Fibroblast of lung (primary cell): ENCODE measurements at regions not wholly inside any gene's neighbourhood (a gene's known extent, or its start where the extent isn't known, plus 50 kb on each side); places are given as distances from the start of the nearest gene placed in this dataset.

Source experiments
- DNase-seq, 2 donors: peaks; one replicate each; pipeline versions ENCODE4 v3.0.0 to v3.0.0-alpha.2; 2010; ENCODE audit warnings: low read depth in 2 of 2
- H2AFZ ChIP-seq: 2 replicates; pipeline ENCODE4 v1.5.1; 2012; ENCODE audit warnings: low read length, control low read depth, inconsistent platforms
- H3K27ac ChIP-seq: 2 replicates; pipeline ENCODE4 v1.5.1; 2011; ENCODE audit warnings: low read length, control low read depth; ENCODE audit not compliant: insufficient read depth
- H3K27me3 ChIP-seq: 2 replicates; pipeline ENCODE4 v1.5.1; 2011; ENCODE audit warnings: mild to moderate bottlenecking, low read length; ENCODE audit not compliant: control insufficient read depth, insufficient read depth
- H3K36me3 ChIP-seq: 2 replicates; pipeline ENCODE4 v1.5.1; 2011; ENCODE audit warnings: low read length; ENCODE audit not compliant: control insufficient read depth, insufficient read depth
- H3K4me1 ChIP-seq: 2 replicates; pipeline ENCODE4 v1.5.1; 2011; ENCODE audit warnings: low read length; ENCODE audit not compliant: control insufficient read depth, insufficient read depth; ENCODE audit errors: extremely low read depth
- H3K4me2 ChIP-seq: 2 replicates; pipeline ENCODE4 v1.5.1; 2011; ENCODE audit warnings: low read length, control low read depth; ENCODE audit not compliant: insufficient read depth; ENCODE audit errors: extremely low read depth
- H3K4me3 ChIP-seq, 4 experiments: fragments of 200-600 bp in 1 of 4; sonication (generic) in 1 of 4; replicated peaks in 1 of 4; 2 replicates each; pipeline ENCODE4 v1.5.1; 2011 to 2016; ENCODE audit warnings: low read length in 4 of 4, low read depth in 3 of 4, mild to moderate bottlenecking in 3 of 4, control low read depth in 2 of 4, inconsistent platforms in 1 of 4, mixed read lengths in 1 of 4; ENCODE audit not compliant: insufficient read depth in 1 of 4; ENCODE audit errors: control extremely low read depth in 1 of 4
- H3K79me2 ChIP-seq: 2 replicates; pipeline ENCODE4 v1.5.1; 2012; ENCODE audit warnings: mild to moderate bottlenecking, low read length, inconsistent platforms; ENCODE audit not compliant: control insufficient read depth, insufficient read depth
- H3K9ac ChIP-seq: 2 replicates; pipeline ENCODE4 v1.5.1; 2011; ENCODE audit warnings: mild to moderate bottlenecking, low read length, control low read depth; ENCODE audit not compliant: insufficient read depth
- H3K9me3 ChIP-seq: 2 replicates; pipeline ENCODE4 v1.5.1; 2012; ENCODE audit warnings: low read depth, low read length; ENCODE audit not compliant: control insufficient read depth, insufficient read depth
- H4K20me1 ChIP-seq: 2 replicates; pipeline ENCODE4 v1.5.1; 2011; ENCODE audit warnings: low read length; ENCODE audit not compliant: control insufficient read depth, insufficient read depth; ENCODE audit errors: extremely low read depth
- EZH2 ChIP-seq: IDR thresholded peaks from 2 replicates; pipeline ENCODE4 v1.5.1; 2012; ENCODE audit warnings: low read length, control low read depth, mild to moderate bottlenecking; ENCODE audit errors: missing control alignments
- TF ChIP-seq, protein P1 (sequence below), 2 donors: IDR thresholded peaks in 1 of 2; conservative IDR thresholded peaks in 1 of 2; 1 replicate in 1 of 2; 2 replicates in 1 of 2; pipeline ENCODE4 v1.5.1; 2011 to 2012; ENCODE audit warnings: low read length in 2 of 2, control low read depth in 1 of 2, inconsistent platforms in 1 of 2, low read depth in 1 of 2, mild to moderate bottlenecking in 1 of 2

DNA sequence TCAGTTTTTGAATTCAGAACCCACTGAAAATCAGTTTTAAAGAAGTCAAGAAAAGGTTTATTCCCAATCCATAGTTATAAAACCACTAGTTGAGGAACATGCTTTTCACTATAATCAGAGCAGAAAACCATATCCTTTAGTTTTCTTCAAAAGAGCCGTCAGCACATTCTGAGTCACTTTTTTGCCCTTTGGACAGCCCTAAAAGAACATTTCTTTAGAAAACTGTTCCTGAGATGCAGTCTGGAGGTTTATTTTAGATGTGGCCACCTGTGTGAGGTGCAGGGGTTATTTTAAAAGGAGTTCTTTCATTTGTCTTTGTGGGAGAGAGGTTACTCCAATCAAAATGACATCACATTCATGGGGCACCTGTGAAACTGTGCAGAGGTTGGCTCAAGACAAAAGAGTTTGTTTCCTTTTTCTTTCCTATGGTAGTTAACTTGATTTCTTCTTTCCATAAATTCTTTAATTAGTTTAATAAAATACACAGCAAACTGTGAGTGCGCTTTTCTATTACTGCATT, 221.6 kb upstream of the RPS23 start:
- H3K9me3 ChIP-seq: no peaks in the 10 kb centered on the region

DNA sequence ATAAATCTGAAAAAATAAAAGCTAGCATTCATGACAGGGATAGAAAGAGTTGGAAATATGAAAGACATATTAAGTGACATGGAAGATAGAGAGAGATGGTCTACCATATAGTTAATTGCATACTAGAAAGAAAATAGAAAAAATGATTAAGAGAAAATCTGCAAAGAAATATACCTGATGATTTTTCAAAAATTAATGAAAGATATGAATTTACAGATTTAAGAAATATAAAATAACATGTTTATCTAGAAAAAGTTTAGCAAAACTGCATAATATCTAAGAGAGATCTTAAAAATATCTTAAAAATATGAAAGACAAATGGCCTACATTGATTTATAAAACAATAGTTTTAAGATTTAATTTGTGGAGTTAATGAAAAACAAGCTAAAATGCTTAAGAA, 219.1 kb upstream of the RPS23 start:
- DNase-seq: no peak
- TF ChIP-seq, protein P1, sequence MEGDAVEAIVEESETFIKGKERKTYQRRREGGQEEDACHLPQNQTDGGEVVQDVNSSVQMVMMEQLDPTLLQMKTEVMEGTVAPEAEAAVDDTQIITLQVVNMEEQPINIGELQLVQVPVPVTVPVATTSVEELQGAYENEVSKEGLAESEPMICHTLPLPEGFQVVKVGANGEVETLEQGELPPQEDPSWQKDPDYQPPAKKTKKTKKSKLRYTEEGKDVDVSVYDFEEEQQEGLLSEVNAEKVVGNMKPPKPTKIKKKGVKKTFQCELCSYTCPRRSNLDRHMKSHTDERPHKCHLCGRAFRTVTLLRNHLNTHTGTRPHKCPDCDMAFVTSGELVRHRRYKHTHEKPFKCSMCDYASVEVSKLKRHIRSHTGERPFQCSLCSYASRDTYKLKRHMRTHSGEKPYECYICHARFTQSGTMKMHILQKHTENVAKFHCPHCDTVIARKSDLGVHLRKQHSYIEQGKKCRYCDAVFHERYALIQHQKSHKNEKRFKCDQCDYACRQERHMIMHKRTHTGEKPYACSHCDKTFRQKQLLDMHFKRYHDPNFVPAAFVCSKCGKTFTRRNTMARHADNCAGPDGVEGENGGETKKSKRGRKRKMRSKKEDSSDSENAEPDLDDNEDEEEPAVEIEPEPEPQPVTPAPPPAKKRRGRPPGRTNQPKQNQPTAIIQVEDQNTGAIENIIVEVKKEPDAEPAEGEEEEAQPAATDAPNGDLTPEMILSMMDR (conservative IDR thresholded peaks at IDR 0.05 in 1 of 2, IDR thresholded peaks at IDR 0.05 in 1 of 2; ENCODE audit: low read depth in 1 of 2, low read length in 2 of 2): no peak
- TF ChIP-seq EZH2: no peak

More for the DNA sequence above, 221.6 kb upstream of the RPS23 start:
- H4K20me1 ChIP-seq: no peaks in the 10 kb centered on the region
- DNase-seq: peak in 1 of 2 donors; percentile 20
- no peak overlapping the region for H3K27ac ChIP-seq
- H3K4me1 ChIP-seq: no peaks in the 10 kb centered on the region
- H3K4me3 ChIP-seq: no peak overlapping the region
- no peaks in the 10 kb centered on the region for H3K79me2 ChIP-seq
- H3K4me2 ChIP-seq: no peak overlapping the region
- TF ChIP-seq EZH2: no peak
- TF ChIP-seq, protein P1 (conservative IDR thresholded peaks at IDR 0.05 in 1 of 2, IDR thresholded peaks at IDR 0.05 in 1 of 2; ENCODE audit: low read depth in 1 of 2, low read length in 2 of 2): no peak
- no peak overlapping the region for H2AFZ ChIP-seq
- H3K9ac ChIP-seq: no peak overlapping the region
- no peaks in the 10 kb centered on the region for H3K36me3 ChIP-seq
- no peaks in the 10 kb centered on the region for H3K27me3 ChIP-seq

DNA sequence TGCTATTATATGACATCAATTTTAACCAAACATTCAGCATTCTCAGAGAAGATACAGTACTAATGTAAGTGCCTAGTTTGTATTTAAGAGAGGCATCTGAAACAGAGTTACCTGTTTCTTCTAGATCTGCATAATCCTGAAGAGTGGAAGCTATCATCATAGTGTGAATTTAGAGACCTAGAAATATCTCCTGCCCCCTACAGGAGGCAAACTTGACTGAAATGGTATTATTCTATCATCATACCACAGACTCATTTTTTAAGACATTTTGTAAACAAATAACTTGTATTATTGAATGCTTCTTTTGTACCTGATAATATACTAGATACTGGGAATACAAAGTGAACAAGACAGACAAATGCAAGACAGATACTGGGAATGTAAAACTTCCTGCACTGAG, 216.8 kb upstream of the RPS23 start:
- DNase-seq: peak in 1 of 2 donors; percentile 22
- no peak overlapping the region for H3K9ac ChIP-seq
- no peaks in the 10 kb centered on the region for H3K27me3 ChIP-seq
- H3K4me2 ChIP-seq: no peak overlapping the region
- no peak overlapping the region for H3K4me3 ChIP-seq
- no peaks in the 10 kb centered on the region for H3K36me3 ChIP-seq
- H3K9me3 ChIP-seq: no peaks in the 10 kb centered on the region
- no peak overlapping the region for H2AFZ ChIP-seq
- H3K79me2 ChIP-seq: no peaks in the 10 kb centered on the region
- TF ChIP-seq, protein P1 (conservative IDR thresholded peaks at IDR 0.05 in 1 of 2, IDR thresholded peaks at IDR 0.05 in 1 of 2; ENCODE audit: low read depth in 1 of 2, low read length in 2 of 2): peak in 1 of 2 donors; percentile 44
- TF ChIP-seq EZH2: no peak
- H4K20me1 ChIP-seq: no peaks in the 10 kb centered on the region
- no peak overlapping the region for H3K27ac ChIP-seq
- no peaks in the 10 kb centered on the region for H3K4me1 ChIP-seq

More for the DNA sequence above, 219.1 kb upstream of the RPS23 start:
- Histone ChIP-seq H3K36me3 (no peaks in the 10 kb centered on the region), H3K9ac (no peak overlapping the region), H3K79me2 (no peaks in the 10 kb centered on the region), H3K4me3 (no peak overlapping the region), H3K4me1 (no peaks in the 10 kb centered on the region), H3K27ac (no peak overlapping the region), H2AFZ (no peak overlapping the region), H3K27me3 (no peaks in the 10 kb centered on the region), H4K20me1 (no peaks in the 10 kb centered on the region), H3K4me2 (no peak overlapping the region), H3K9me3 (no peaks in the 10 kb centered on the region)
